ENCODE measurements at regions not wholly inside any gene's neighbourhood (a gene's known extent, or its start where the extent isn't known, plus 50 kb on each side); places are given as distances from the start of the nearest gene placed in this dataset.
"Not testable (repeated sequence)": the region's sequence is repeated elsewhere in the genome, so short reads cannot be mapped to it uniquely, and the experiment has no call there.

GRCh38 chr6:145147559-145147958 is 587.8 kb downstream of the EPM2A start:
- Histone ChIP-seq H3K9me3 (ENCODE audit: low read length) (no peaks in the 10 kb centered on the region), H3K4me3 (ENCODE audit: low read length) (no peak overlapping the region), H3K27me3 (ENCODE audit: insufficient read depth, low read length) (no peaks in the 10 kb centered on the region), H3K36me3 (ENCODE audit: insufficient read depth, low read length) (no peaks in the 10 kb centered on the region), H2AFZ (ENCODE audit: low read depth, low read length) (no peak overlapping the region), H3K4me1 (ENCODE audit: insufficient read depth, low read length) (peaks cover 14% of the 10 kb centered on the region)

GRCh38 chr6:145147981-145148749 is 587.2 kb downstream of the EPM2A start:
- no peak overlapping the region for H3K4me3 ChIP-seq (ENCODE audit: low read length)
- H2AFZ ChIP-seq (ENCODE audit: low read depth, low read length): no peak overlapping the region
- no peaks in the 10 kb centered on the region for H3K36me3 ChIP-seq (ENCODE audit: insufficient read depth, low read length)
- H3K4me1 ChIP-seq (ENCODE audit: insufficient read depth, low read length): peaks cover 14% of the 10 kb centered on the region
- no peaks in the 10 kb centered on the region for H3K9me3 ChIP-seq (ENCODE audit: low read length)
- H3K27me3 ChIP-seq (ENCODE audit: insufficient read depth, low read length): no peaks in the 10 kb centered on the region

- Histone ChIP-seq H3K4me3 (ENCODE audit: low read length) (no peak overlapping the region), H3K27me3 (ENCODE audit: insufficient read depth, low read length) (no peaks in the 10 kb centered on the region), H2AFZ (ENCODE audit: low read depth, low read length) (no peak overlapping the region), H3K36me3 (ENCODE audit: insufficient read depth, low read length) (no peaks in the 10 kb centered on the region), H3K9me3 (ENCODE audit: low read length) (no peaks in the 10 kb centered on the region), H3K4me1 (ENCODE audit: insufficient read depth, low read length) (peaks cover 14% of the 10 kb centered on the region)
Observed at GRCh38 chr6:145148776-145149175, 586.5 kb downstream of the EPM2A start.

GRCh38 chr6:145151624-145152023 is 583.7 kb downstream of the EPM2A start:
- Histone ChIP-seq H3K36me3 (ENCODE audit: insufficient read depth, low read length) (no peaks in the 10 kb centered on the region), H3K4me1 (ENCODE audit: insufficient read depth, low read length) (peaks cover 14% of the 10 kb centered on the region), H2AFZ (ENCODE audit: low read depth, low read length) (no peak overlapping the region), H3K4me3 (ENCODE audit: low read length) (no peak overlapping the region), H3K9me3 (ENCODE audit: low read length) (no peaks in the 10 kb centered on the region), H3K27me3 (ENCODE audit: insufficient read depth, low read length) (no peaks in the 10 kb centered on the region)

GRCh38 chr6:145153495-145153894 is 581.8 kb downstream of the EPM2A start:
- H3K36me3 ChIP-seq (ENCODE audit: insufficient read depth, low read length): no peaks in the 10 kb centered on the region
- peaks cover 12% of the 10 kb centered on the region for H3K4me1 ChIP-seq (ENCODE audit: insufficient read depth, low read length)
- no peak overlapping the region for H3K4me3 ChIP-seq (ENCODE audit: low read length)
- no peak overlapping the region for H2AFZ ChIP-seq (ENCODE audit: low read depth, low read length)
- H3K27me3 ChIP-seq (ENCODE audit: insufficient read depth, low read length): no peaks in the 10 kb centered on the region
- H3K9me3 ChIP-seq (ENCODE audit: low read length): no peaks in the 10 kb centered on the region

GRCh38 chr6:145155411-145155810 is 579.9 kb downstream of the EPM2A start:
- Histone ChIP-seq H2AFZ (ENCODE audit: low read depth, low read length) (no peak overlapping the region), H3K36me3 (ENCODE audit: insufficient read depth, low read length) (no peaks in the 10 kb centered on the region), H3K4me1 (ENCODE audit: insufficient read depth, low read length) (no peaks in the 10 kb centered on the region), H3K9me3 (ENCODE audit: low read length) (no peaks in the 10 kb centered on the region), H3K27me3 (ENCODE audit: insufficient read depth, low read length) (no peaks in the 10 kb centered on the region), H3K4me3 (ENCODE audit: low read length) (no peak overlapping the region)

- Histone ChIP-seq H3K4me3 (ENCODE audit: low read length) (no peak overlapping the region), H2AFZ (ENCODE audit: low read depth, low read length) (no peak overlapping the region), H3K4me1 (ENCODE audit: insufficient read depth, low read length) (no peaks in the 10 kb centered on the region), H3K27me3 (ENCODE audit: insufficient read depth, low read length) (no peaks in the 10 kb centered on the region), H3K36me3 (ENCODE audit: insufficient read depth, low read length) (no peaks in the 10 kb centered on the region), H3K9me3 (ENCODE audit: low read length) (no peaks in the 10 kb centered on the region)
Observed at GRCh38 chr6:145155873-145156782, 579.2 kb downstream of the EPM2A start.

- H3K4me1 ChIP-seq (ENCODE audit: insufficient read depth, low read length); H3K36me3 ChIP-seq (ENCODE audit: insufficient read depth, low read length); H2AFZ ChIP-seq (ENCODE audit: low read depth, low read length); H3K27me3 ChIP-seq (ENCODE audit: insufficient read depth, low read length); H3K4me3 ChIP-seq (ENCODE audit: low read length); H3K9me3 ChIP-seq (ENCODE audit: low read length): not testable (repeated sequence)
Observed at GRCh38 chr6:145158636-145159035, 576.7 kb downstream of the EPM2A start.

GRCh38 chr6:145159921-145160320 is 575.4 kb downstream of the EPM2A start:
- H3K9me3 ChIP-seq (ENCODE audit: low read length): no peaks in the 10 kb centered on the region
- H3K36me3 ChIP-seq (ENCODE audit: insufficient read depth, low read length): no peaks in the 10 kb centered on the region
- H3K27me3 ChIP-seq (ENCODE audit: insufficient read depth, low read length): no peaks in the 10 kb centered on the region
- H2AFZ ChIP-seq (ENCODE audit: low read depth, low read length): no peak overlapping the region
- H3K4me3 ChIP-seq (ENCODE audit: low read length): no peak overlapping the region
- H3K4me1 ChIP-seq (ENCODE audit: insufficient read depth, low read length): no peaks in the 10 kb centered on the region

GRCh38 chr6:145161501-145161900 is 573.8 kb downstream of the EPM2A start:
- Histone ChIP-seq H3K4me1 (ENCODE audit: insufficient read depth, low read length) (no peaks in the 10 kb centered on the region), H3K4me3 (ENCODE audit: low read length) (no peak overlapping the region), H3K36me3 (ENCODE audit: insufficient read depth, low read length) (no peaks in the 10 kb centered on the region), H3K27me3 (ENCODE audit: insufficient read depth, low read length) (no peaks in the 10 kb centered on the region), H2AFZ (ENCODE audit: low read depth, low read length) (no peak overlapping the region), H3K9me3 (ENCODE audit: low read length) (no peaks in the 10 kb centered on the region)

GRCh38 chr6:145169726-145170224 is 565.5 kb downstream of the EPM2A start:
- H3K4me3 ChIP-seq (ENCODE audit: low read length): no peak overlapping the region

GRCh38 chr6:145175470-145175869 is 559.9 kb downstream of the EPM2A start:
- Histone ChIP-seq H3K27me3 (ENCODE audit: insufficient read depth, low read length) (no peaks in the 10 kb centered on the region), H3K36me3 (ENCODE audit: insufficient read depth, low read length) (no peaks in the 10 kb centered on the region), H3K4me3 (ENCODE audit: low read length) (no peak overlapping the region), H3K4me1 (ENCODE audit: insufficient read depth, low read length) (peaks cover 10% of the 10 kb centered on the region), H3K9me3 (ENCODE audit: low read length) (no peaks in the 10 kb centered on the region), H2AFZ (ENCODE audit: low read depth, low read length) (no peak overlapping the region)

More at GRCh38 chr6:145169726-145170224, 565.5 kb downstream of the EPM2A start:
- H3K27me3 ChIP-seq (ENCODE audit: insufficient read depth, low read length): no peaks in the 10 kb centered on the region
- no peaks in the 10 kb centered on the region for H3K9me3 ChIP-seq (ENCODE audit: low read length)
- H2AFZ ChIP-seq (ENCODE audit: low read depth, low read length): no peak overlapping the region
- H3K36me3 ChIP-seq (ENCODE audit: insufficient read depth, low read length): no peaks in the 10 kb centered on the region
- peaks cover 18% of the 10 kb centered on the region for H3K4me1 ChIP-seq (ENCODE audit: insufficient read depth, low read length)

GRCh38 chr6:145178391-145178790 is 556.9 kb downstream of the EPM2A start:
- Histone ChIP-seq H3K4me3 (ENCODE audit: low read length) (no peak overlapping the region), H3K9me3 (ENCODE audit: low read length) (no peaks in the 10 kb centered on the region), H2AFZ (ENCODE audit: low read depth, low read length) (no peak overlapping the region), H3K36me3 (ENCODE audit: insufficient read depth, low read length) (no peaks in the 10 kb centered on the region), H3K27me3 (ENCODE audit: insufficient read depth, low read length) (no peaks in the 10 kb centered on the region), H3K4me1 (ENCODE audit: insufficient read depth, low read length) (no peaks in the 10 kb centered on the region)

Measured in neuron (in vitro differentiated cells).